ENCODE measurements at regions not wholly inside any gene's neighbourhood (a gene's known extent, or its start where the extent isn't known, plus 50 kb on each side); places are given as distances from the start of the nearest gene placed in this dataset.
A peak's percentile ranks its signal among the peaks of the same experiment; 100 is the strongest.

DNA sequence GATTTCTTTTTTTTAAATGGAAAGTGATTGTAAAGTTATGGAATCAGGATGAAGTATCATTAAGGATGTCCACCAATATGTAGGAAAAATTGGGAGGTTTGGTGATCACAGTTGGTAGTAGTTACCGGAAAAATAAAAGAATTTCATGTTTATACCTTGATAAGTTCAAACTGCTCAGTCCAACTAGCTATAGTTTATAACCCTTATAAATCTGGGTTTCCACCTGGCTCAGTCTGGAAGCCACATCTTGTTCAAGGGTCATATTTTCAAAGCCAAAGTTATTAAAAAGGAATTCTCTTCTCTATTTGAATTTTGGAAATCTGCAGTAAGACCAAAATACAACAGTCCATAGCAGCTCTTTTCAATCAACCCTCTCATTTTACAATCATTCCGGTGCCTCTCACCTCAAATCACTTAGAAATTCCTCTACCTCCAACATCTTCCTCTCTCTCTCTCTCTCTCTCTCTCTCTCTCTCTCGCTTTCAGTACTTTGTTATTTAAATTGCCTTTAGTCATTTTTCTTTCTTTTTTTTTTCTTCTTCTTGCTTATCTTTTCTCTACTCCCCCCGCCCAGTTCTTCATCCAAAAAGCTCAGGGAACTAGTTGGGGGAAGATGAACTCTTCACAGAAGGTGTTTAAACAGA, 186.2 kb upstream of the TBC1D5 start:
- Histone ChIP-seq H3K79me1 (ENCODE audit: low read depth, low read length) (no peaks in the 10 kb centered on the region; the same call in 1 of the 2 replicates), H2BK120ac (replicated peaks; ENCODE audit: low read depth, low read length) (no peak overlapping the region), H3K56ac (replicated peaks; ENCODE audit: insufficient read length, low read depth, low read length) (no peak overlapping the region), H2BK12ac (ENCODE audit: low read depth, low read length) (no peak overlapping the region), H3K4me3 (ENCODE audit: extremely low read depth in 1 of 4, insufficient read depth in 2 of 4, low read depth in 3 of 4, low read length in 4 of 4) (no peak overlapping the region), H3K36me3 (ENCODE audit: control insufficient read depth in 2 of 4, insufficient read depth in 4 of 4, low read length in 3 of 4) (no peaks in the 10 kb centered on the region), H4K8ac (ENCODE audit: extremely low read depth, insufficient read depth, low read length) (no peak overlapping the region), H3K9ac (replicated peaks in 1 of 4; ENCODE audit: extremely low read depth in 1 of 4, low read depth in 3 of 4, low read length in 3 of 4) (no peak overlapping the region), H4K20me1 (replicated peaks in 1 of 2; ENCODE audit: control insufficient read depth in 1 of 2, insufficient read depth in 2 of 2, low read length in 2 of 2) (no peaks in the 10 kb centered on the region), H2AK5ac (ENCODE audit: low read depth, low read length) (no peak overlapping the region), H3K27ac (ENCODE audit: low read depth, low read length) (no peak overlapping the region), H2BK20ac (ENCODE audit: low read length) (no peak overlapping the region), H3K4ac (replicated peaks; ENCODE audit: insufficient read length, low read depth, low read length) (no peak overlapping the region), H2BK5ac (ENCODE audit: low read depth, low read length) (no peak overlapping the region), H3K9me3 (ENCODE audit: insufficient read depth in 2 of 2, low read depth in 1 of 2, low read length in 1 of 2) (0 out of 4 replicates have a peak, but pooled peaks cover 0 to 2% of the 10 kb centered on the region in 2 experiments), H2AFZ (ENCODE audit: low read length) (no peak overlapping the region), H3K18ac (ENCODE audit: extremely low read depth, low read length) (no peak overlapping the region), H3K4me1 (replicated peaks in 1 of 4; ENCODE audit: control insufficient read depth in 3 of 4, insufficient read depth in 4 of 4, low read length in 3 of 4) (no peaks in the 10 kb centered on the region), H2BK15ac (ENCODE audit: low read length) (no peak overlapping the region), H3K14ac (ENCODE audit: insufficient read length) (no peak overlapping the region), H3K79me2 (ENCODE audit: control insufficient read depth in 1 of 2, insufficient read depth in 2 of 2, low read length in 2 of 2) (no peaks in the 10 kb centered on the region), H4K91ac (replicated peaks; ENCODE audit: insufficient read length, low read length) (no peak overlapping the region), H3K27me3 (replicated peaks in 1 of 4; ENCODE audit: control insufficient read depth in 3 of 4, extremely low read depth in 1 of 4, insufficient read depth in 3 of 4, low read length in 3 of 4) (no peaks in the 10 kb centered on the region), H4K5ac (ENCODE audit: insufficient read length, low read depth, low read length) (no peak overlapping the region), H3K4me2 (ENCODE audit: insufficient read depth in 1 of 2, low read depth in 2 of 2, low read length in 2 of 2) (no peak overlapping the region), H3K23ac (ENCODE audit: insufficient read length) (no peak overlapping the region), H3K23me2 (ENCODE audit: low read depth, low read length) (no peaks in the 10 kb centered on the region; the same call in 1 of the 2 replicates)
- WGBS, 2 experiments (ENCODE audit: extremely low coverage in 1 of 2, insufficient coverage in 1 of 2, insufficient read length in 1 of 2, insufficient replicate concordance in 2 of 2, low coverage in 1 of 2, low lambda C conversion rate in 2 of 2, missing lambda C conversion rate in 1 of 2): 84 to 100% methylated on average over 1 to 3 of the region's 4 CpGs
- DNase-seq (ENCODE audit: low read depth in 1 of 2, low spot score in 2 of 2): no peak
- ChIA-PET CTCF (ENCODE audit: partially characterized antibody) (no interaction called here), POLR2A (ENCODE audit: partially characterized antibody) (interaction anchor here (0.6 kb wide), 1 partner anchor 1658 kb away, joined by 3 read pairs; no protein-coding TSS in a partner anchor)
- FAIRE-seq: no peak
- TF ChIP-seq JUND (IDR thresholded peaks at IDR 0.05; ENCODE audit: low read length) (peak; percentile 76), ZNF274 (IDR thresholded peaks at IDR 0.05; ENCODE audit: borderline replicate concordance, extremely low read depth, low read length) (no peak)

Measured in H1 (cell line).